ENCODE measurements at regions not wholly inside any gene's neighbourhood (a gene's known extent, or its start where the extent isn't known, plus 50 kb on each side); places are given as distances from the start of the nearest gene placed in this dataset.

- TF ChIP-seq, protein P1, sequence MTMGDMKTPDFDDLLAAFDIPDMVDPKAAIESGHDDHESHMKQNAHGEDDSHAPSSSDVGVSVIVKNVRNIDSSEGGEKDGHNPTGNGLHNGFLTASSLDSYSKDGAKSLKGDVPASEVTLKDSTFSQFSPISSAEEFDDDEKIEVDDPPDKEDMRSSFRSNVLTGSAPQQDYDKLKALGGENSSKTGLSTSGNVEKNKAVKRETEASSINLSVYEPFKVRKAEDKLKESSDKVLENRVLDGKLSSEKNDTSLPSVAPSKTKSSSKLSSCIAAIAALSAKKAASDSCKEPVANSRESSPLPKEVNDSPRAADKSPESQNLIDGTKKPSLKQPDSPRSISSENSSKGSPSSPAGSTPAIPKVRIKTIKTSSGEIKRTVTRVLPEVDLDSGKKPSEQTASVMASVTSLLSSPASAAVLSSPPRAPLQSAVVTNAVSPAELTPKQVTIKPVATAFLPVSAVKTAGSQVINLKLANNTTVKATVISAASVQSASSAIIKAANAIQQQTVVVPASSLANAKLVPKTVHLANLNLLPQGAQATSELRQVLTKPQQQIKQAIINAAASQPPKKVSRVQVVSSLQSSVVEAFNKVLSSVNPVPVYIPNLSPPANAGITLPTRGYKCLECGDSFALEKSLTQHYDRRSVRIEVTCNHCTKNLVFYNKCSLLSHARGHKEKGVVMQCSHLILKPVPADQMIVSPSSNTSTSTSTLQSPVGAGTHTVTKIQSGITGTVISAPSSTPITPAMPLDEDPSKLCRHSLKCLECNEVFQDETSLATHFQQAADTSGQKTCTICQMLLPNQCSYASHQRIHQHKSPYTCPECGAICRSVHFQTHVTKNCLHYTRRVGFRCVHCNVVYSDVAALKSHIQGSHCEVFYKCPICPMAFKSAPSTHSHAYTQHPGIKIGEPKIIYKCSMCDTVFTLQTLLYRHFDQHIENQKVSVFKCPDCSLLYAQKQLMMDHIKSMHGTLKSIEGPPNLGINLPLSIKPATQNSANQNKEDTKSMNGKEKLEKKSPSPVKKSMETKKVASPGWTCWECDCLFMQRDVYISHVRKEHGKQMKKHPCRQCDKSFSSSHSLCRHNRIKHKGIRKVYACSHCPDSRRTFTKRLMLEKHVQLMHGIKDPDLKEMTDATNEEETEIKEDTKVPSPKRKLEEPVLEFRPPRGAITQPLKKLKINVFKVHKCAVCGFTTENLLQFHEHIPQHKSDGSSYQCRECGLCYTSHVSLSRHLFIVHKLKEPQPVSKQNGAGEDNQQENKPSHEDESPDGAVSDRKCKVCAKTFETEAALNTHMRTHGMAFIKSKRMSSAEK (CRISPR knock-in tag; IDR thresholded peaks at IDR 0.05; ENCODE audit: borderline replicate concordance) = no peak
- TF ChIP-seq SMAD3 (CRISPR knock-in tag; IDR thresholded peaks at IDR 0.05; ENCODE audit: borderline replicate concordance) (no peak), ZSCAN18 (CRISPR knock-in tag; IDR thresholded peaks at IDR 0.05) (no peak), KAT7 (CRISPR knock-in tag; IDR thresholded peaks at IDR 0.05; ENCODE audit: borderline replicate concordance) (no peak), ZNF416 (CRISPR knock-in tag; IDR thresholded peaks at IDR 0.05) (no peak), CREB1 (CRISPR knock-in tag; IDR thresholded peaks at IDR 0.05) (no peak), ZNF317 (CRISPR knock-in tag; IDR thresholded peaks at IDR 0.05; ENCODE audit: borderline replicate concordance, low read depth) (no peak), TEAD1 (CRISPR knock-in tag; IDR thresholded peaks at IDR 0.05) (no peak), E2F4 (CRISPR knock-in tag; IDR thresholded peaks at IDR 0.05; ENCODE audit: borderline replicate concordance, low read depth) (no peak), JUN (CRISPR knock-in tag; IDR thresholded peaks at IDR 0.05) (no peak), USF2 (CRISPR knock-in tag; IDR thresholded peaks at IDR 0.05) (no peak)
- TF ChIP-seq, protein P2, sequence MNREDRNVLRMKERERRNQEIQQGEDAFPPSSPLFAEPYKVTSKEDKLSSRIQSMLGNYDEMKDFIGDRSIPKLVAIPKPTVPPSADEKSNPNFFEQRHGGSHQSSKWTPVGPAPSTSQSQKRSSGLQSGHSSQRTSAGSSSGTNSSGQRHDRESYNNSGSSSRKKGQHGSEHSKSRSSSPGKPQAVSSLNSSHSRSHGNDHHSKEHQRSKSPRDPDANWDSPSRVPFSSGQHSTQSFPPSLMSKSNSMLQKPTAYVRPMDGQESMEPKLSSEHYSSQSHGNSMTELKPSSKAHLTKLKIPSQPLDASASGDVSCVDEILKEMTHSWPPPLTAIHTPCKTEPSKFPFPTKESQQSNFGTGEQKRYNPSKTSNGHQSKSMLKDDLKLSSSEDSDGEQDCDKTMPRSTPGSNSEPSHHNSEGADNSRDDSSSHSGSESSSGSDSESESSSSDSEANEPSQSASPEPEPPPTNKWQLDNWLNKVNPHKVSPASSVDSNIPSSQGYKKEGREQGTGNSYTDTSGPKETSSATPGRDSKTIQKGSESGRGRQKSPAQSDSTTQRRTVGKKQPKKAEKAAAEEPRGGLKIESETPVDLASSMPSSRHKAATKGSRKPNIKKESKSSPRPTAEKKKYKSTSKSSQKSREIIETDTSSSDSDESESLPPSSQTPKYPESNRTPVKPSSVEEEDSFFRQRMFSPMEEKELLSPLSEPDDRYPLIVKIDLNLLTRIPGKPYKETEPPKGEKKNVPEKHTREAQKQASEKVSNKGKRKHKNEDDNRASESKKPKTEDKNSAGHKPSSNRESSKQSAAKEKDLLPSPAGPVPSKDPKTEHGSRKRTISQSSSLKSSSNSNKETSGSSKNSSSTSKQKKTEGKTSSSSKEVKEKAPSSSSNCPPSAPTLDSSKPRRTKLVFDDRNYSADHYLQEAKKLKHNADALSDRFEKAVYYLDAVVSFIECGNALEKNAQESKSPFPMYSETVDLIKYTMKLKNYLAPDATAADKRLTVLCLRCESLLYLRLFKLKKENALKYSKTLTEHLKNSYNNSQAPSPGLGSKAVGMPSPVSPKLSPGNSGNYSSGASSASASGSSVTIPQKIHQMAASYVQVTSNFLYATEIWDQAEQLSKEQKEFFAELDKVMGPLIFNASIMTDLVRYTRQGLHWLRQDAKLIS (CRISPR knock-in tag; IDR thresholded peaks at IDR 0.05; ENCODE audit: borderline replicate concordance) = no peak
- TF ChIP-seq, protein P3, sequence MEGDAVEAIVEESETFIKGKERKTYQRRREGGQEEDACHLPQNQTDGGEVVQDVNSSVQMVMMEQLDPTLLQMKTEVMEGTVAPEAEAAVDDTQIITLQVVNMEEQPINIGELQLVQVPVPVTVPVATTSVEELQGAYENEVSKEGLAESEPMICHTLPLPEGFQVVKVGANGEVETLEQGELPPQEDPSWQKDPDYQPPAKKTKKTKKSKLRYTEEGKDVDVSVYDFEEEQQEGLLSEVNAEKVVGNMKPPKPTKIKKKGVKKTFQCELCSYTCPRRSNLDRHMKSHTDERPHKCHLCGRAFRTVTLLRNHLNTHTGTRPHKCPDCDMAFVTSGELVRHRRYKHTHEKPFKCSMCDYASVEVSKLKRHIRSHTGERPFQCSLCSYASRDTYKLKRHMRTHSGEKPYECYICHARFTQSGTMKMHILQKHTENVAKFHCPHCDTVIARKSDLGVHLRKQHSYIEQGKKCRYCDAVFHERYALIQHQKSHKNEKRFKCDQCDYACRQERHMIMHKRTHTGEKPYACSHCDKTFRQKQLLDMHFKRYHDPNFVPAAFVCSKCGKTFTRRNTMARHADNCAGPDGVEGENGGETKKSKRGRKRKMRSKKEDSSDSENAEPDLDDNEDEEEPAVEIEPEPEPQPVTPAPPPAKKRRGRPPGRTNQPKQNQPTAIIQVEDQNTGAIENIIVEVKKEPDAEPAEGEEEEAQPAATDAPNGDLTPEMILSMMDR (IDR thresholded peaks at IDR 0.05) = no peak
- TF ChIP-seq, protein P4, sequence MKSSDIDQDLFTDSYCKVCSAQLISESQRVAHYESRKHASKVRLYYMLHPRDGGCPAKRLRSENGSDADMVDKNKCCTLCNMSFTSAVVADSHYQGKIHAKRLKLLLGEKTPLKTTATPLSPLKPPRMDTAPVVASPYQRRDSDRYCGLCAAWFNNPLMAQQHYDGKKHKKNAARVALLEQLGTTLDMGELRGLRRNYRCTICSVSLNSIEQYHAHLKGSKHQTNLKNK (CRISPR knock-in tag; IDR thresholded peaks at IDR 0.05) = no peak
Measured at GRCh38 chr12:97272471-97272870, 190.1 kb upstream of the RMST start (continued).

Data from WTC11 (cell line).